ENCODE measurements at regions not wholly inside any gene's neighbourhood (a gene's known extent, or its start where the extent isn't known, plus 50 kb on each side); places are given as distances from the start of the nearest gene placed in this dataset.

GRCh38 chr5:162410365-162410764 lies 342.8 kb downstream of the GABRG2 start:
- H3F3A ChIP-seq (ENCODE audit: insufficient read depth), result no peaks in the 10 kb centered on the region

DNA sequence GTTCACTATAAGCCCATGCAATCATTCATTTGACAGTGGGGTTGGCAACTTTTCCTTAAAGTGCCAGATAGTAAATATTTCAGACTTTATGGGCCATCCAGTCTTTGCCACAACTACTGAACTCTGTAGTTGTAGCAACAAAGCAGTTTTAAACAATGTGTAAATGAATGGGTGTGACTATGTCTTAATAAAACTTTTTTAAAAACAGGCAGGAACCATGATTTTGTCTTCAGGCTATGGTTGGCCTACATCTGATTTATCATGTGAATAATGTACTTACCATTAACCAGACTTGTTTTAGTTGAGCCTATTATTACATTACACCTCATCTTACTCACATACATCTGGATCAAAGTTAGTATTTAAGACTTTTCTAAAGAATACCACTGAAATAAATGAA lies 361.6 kb downstream of the GABRG2 start:
- Histone ChIP-seq H3K9me3 (ENCODE audit: insufficient read depth, low read length) (no peaks in the 10 kb centered on the region), H3K9ac (ENCODE audit: low read length) (no peak overlapping the region), H3K36me3 (ENCODE audit: low read length) (no peaks in the 10 kb centered on the region), H3K4me3 (ENCODE audit: insufficient read depth, low read length, poor library complexity, severe bottlenecking) (no peak overlapping the region), H3K4me2 (ENCODE audit: low read depth, low read length, poor library complexity, severe bottlenecking) (no peak overlapping the region), H2AFZ (ENCODE audit: low read depth, low read length, severe bottlenecking) (no peak overlapping the region), H3K9me2 (replicated peaks; ENCODE audit: insufficient read depth, low read length) (no peaks in the 10 kb centered on the region), H3F3A (ENCODE audit: insufficient read depth) (no peaks in the 10 kb centered on the region), H3K27ac (ENCODE audit: low read depth, low read length) (no peak overlapping the region), H4K20me1 (ENCODE audit: low read depth, low read length) (no peaks in the 10 kb centered on the region), H3K27me3 (ENCODE audit: low read length) (no peaks in the 10 kb centered on the region), H3K79me2 (ENCODE audit: insufficient read depth, low read length) (no peaks in the 10 kb centered on the region)
- TF ChIP-seq, protein P1, sequence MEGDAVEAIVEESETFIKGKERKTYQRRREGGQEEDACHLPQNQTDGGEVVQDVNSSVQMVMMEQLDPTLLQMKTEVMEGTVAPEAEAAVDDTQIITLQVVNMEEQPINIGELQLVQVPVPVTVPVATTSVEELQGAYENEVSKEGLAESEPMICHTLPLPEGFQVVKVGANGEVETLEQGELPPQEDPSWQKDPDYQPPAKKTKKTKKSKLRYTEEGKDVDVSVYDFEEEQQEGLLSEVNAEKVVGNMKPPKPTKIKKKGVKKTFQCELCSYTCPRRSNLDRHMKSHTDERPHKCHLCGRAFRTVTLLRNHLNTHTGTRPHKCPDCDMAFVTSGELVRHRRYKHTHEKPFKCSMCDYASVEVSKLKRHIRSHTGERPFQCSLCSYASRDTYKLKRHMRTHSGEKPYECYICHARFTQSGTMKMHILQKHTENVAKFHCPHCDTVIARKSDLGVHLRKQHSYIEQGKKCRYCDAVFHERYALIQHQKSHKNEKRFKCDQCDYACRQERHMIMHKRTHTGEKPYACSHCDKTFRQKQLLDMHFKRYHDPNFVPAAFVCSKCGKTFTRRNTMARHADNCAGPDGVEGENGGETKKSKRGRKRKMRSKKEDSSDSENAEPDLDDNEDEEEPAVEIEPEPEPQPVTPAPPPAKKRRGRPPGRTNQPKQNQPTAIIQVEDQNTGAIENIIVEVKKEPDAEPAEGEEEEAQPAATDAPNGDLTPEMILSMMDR (IDR thresholded peaks at IDR 0.05; ENCODE audit: insufficient read depth, low read length, poor library complexity, severe bottlenecking), result no peak
- no peak for TF ChIP-seq EZH2phosphoT487 (conservative IDR thresholded peaks at IDR 0.05; ENCODE audit: low read length)

More at GRCh38 chr5:162410365-162410764, 342.8 kb downstream of the GABRG2 start:
- H3K36me3 ChIP-seq (ENCODE audit: low read length), result no peaks in the 10 kb centered on the region
- H3K9me3 ChIP-seq (ENCODE audit: insufficient read depth, low read length), result no peaks in the 10 kb centered on the region
- no peak overlapping the region for H3K4me3 ChIP-seq (ENCODE audit: insufficient read depth, low read length, poor library complexity, severe bottlenecking)
- no peaks in the 10 kb centered on the region for H3K79me2 ChIP-seq (ENCODE audit: insufficient read depth, low read length)
- H3K4me2 ChIP-seq (ENCODE audit: low read depth, low read length, poor library complexity, severe bottlenecking), result no peak overlapping the region
- H2AFZ ChIP-seq (ENCODE audit: low read depth, low read length, severe bottlenecking), result no peak overlapping the region
- no peaks in the 10 kb centered on the region for H3K9me2 ChIP-seq (replicated peaks; ENCODE audit: insufficient read depth, low read length)
- H3K9ac ChIP-seq (ENCODE audit: low read length), result no peak overlapping the region
- H4K20me1 ChIP-seq (ENCODE audit: low read depth, low read length), result no peaks in the 10 kb centered on the region
- H3K27ac ChIP-seq (ENCODE audit: low read depth, low read length), result no peak overlapping the region
- TF ChIP-seq, protein P1 (IDR thresholded peaks at IDR 0.05; ENCODE audit: insufficient read depth, low read length, poor library complexity, severe bottlenecking), result no peak
- no peak for TF ChIP-seq EZH2phosphoT487 (conservative IDR thresholded peaks at IDR 0.05; ENCODE audit: low read length)
- no peaks in the 10 kb centered on the region for H3K27me3 ChIP-seq (ENCODE audit: low read length)

- no peaks in the 10 kb centered on the region for H3K9me3 ChIP-seq (ENCODE audit: insufficient read depth, low read length)
- no peak overlapping the region for H3K4me2 ChIP-seq (ENCODE audit: low read depth, low read length, poor library complexity, severe bottlenecking)
- H3K9me2 ChIP-seq (replicated peaks; ENCODE audit: insufficient read depth, low read length), result no peaks in the 10 kb centered on the region
- no peaks in the 10 kb centered on the region for H3K27me3 ChIP-seq (ENCODE audit: low read length)
- no peak overlapping the region for H3K27ac ChIP-seq (ENCODE audit: low read depth, low read length)
- no peaks in the 10 kb centered on the region for H3K79me2 ChIP-seq (ENCODE audit: insufficient read depth, low read length)
- no peaks in the 10 kb centered on the region for H3F3A ChIP-seq (ENCODE audit: insufficient read depth)
- H3K36me3 ChIP-seq (ENCODE audit: low read length), result no peaks in the 10 kb centered on the region
- H2AFZ ChIP-seq (ENCODE audit: low read depth, low read length, severe bottlenecking), result no peak overlapping the region
- H3K4me3 ChIP-seq (ENCODE audit: insufficient read depth, low read length, poor library complexity, severe bottlenecking), result no peak overlapping the region
- no peak overlapping the region for H3K9ac ChIP-seq (ENCODE audit: low read length)
- no peak for TF ChIP-seq EZH2phosphoT487 (conservative IDR thresholded peaks at IDR 0.05; ENCODE audit: low read length)
- TF ChIP-seq, protein P1 (IDR thresholded peaks at IDR 0.05; ENCODE audit: insufficient read depth, low read length, poor library complexity, severe bottlenecking), result no peak
- H4K20me1 ChIP-seq (ENCODE audit: low read depth, low read length), result no peaks in the 10 kb centered on the region
Observed at GRCh38 chr5:162434281-162434680, 366.7 kb downstream of the GABRG2 start.

Measured in SU-DHL-6 (cell line).